Fibroblast of pulmonary artery (primary cell): ENCODE measurements at regions not wholly inside any gene's neighbourhood (a gene's known extent, or its start where the extent isn't known, plus 50 kb on each side); places are given as distances from the start of the nearest gene placed in this dataset.

ENCODE experiments used
- DNase-seq: peaks from one replicate; pipeline ENCODE4 v3.0.0-alpha.2; 2010; ENCODE audit warnings: low read depth
- H3K4me3 ChIP-seq: replicated peaks from 2 replicates; pipeline ENCODE4 v1.5.1; 2011; ENCODE audit warnings: low read depth, mild to moderate bottlenecking, control low read depth, low read length, moderate library complexity
- TF ChIP-seq, protein P1 (sequence below): IDR thresholded peaks from 2 replicates; pipeline ENCODE4 v1.5.1; 2011; ENCODE audit warnings: mild to moderate bottlenecking, control low read depth, low read length, inconsistent platforms; ENCODE audit errors: missing control alignments

DNA sequence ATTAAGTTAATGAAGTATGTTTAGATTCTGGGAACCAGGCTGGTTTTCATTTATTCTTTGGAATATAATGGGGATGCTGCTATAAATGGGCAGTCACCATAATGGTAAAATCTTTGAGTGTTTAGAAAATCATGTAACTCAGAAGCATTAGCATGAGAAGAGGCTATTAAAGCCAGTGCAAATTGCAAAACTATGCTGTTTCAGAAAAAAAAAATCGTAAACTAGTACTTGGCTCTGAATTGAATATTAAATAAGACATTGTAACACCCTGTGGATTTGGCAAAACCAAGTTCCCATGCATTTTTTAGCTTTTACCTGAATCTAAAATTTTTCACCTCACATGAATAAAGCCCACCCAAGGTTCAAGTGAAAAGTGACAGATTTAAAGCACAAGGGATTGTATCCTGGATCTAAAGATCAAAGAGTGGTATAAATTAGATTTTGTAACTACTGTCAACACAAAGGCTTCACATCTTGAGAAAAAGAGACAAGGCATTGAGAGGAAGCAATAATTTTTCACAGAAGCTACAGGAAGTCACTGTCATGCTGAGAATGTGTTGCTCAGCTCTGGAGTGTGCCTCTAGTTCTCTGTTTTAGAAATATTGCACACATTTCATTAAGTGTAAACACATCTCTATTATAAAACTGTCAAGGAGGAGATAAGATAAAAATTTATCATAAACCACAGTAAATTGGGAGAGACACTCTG is 142.2 kb downstream of the ABCA8 start:
- DNase-seq = peak; percentile 21
- H3K4me3 ChIP-seq = no peak overlapping the region
- TF ChIP-seq, protein P1, sequence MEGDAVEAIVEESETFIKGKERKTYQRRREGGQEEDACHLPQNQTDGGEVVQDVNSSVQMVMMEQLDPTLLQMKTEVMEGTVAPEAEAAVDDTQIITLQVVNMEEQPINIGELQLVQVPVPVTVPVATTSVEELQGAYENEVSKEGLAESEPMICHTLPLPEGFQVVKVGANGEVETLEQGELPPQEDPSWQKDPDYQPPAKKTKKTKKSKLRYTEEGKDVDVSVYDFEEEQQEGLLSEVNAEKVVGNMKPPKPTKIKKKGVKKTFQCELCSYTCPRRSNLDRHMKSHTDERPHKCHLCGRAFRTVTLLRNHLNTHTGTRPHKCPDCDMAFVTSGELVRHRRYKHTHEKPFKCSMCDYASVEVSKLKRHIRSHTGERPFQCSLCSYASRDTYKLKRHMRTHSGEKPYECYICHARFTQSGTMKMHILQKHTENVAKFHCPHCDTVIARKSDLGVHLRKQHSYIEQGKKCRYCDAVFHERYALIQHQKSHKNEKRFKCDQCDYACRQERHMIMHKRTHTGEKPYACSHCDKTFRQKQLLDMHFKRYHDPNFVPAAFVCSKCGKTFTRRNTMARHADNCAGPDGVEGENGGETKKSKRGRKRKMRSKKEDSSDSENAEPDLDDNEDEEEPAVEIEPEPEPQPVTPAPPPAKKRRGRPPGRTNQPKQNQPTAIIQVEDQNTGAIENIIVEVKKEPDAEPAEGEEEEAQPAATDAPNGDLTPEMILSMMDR = no peak

DNA sequence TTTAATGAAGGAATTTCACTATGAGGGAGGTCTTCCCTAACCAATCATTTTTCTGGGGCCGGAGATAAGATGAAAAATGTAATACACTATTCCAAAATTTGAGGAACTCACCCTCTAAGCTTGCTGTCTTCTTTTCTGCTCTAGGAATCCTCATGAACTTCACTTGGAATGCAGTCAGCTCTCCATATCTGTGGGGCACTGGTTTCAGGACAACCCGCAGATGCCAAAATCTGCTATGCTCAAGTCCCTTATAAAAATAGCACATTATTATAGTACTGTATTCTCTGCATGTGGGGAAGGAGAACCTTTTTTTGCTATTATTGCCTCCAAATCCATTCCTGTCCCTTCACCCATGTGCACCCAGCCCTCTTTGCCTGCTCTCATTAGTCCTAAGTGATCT is 146.0 kb downstream of the ABCA8 start:
- no peak overlapping the region for H3K4me3 ChIP-seq
- TF ChIP-seq, protein P1 = no peak
- no peak for DNase-seq

DNA sequence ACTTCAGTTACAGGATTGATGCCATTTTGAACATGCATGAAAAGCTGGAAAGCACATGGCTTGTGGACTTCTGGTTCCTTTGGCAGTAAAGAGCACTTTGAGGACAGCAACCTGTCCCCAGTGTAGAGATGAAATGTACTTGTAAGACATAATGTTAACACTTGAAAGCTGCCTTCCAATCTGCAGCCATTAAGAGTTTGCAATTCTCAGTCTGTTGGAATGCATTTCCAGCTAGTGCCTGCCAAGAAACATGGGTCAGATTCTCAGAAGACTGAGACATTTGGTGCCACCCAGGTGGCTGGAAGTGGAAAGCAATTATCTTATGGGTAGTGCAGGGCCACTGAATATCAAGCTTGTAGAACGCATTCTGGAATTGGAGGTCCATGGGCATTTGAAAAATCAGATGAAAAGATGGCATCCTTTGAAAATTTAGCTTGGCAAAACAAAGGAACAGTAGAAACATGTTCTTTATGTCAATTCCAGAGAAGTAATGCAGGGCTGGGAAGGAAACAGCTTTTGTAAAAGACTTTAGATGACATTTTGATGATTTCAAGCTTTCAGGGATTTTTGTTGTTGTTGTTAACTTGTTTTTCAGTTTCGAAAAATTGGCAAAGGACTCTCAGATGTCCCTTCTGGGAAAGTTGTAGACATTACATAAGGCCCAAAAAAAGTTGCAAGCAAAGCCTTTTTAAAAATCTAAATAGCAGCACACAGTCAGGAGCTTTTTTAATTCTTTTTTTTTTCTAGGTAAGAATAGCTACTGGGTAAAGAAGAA is 147.0 kb downstream of the ABCA8 start:
- no peak overlapping the region for H3K4me3 ChIP-seq
- TF ChIP-seq, protein P1 = no peak
- DNase-seq = no peak

DNA sequence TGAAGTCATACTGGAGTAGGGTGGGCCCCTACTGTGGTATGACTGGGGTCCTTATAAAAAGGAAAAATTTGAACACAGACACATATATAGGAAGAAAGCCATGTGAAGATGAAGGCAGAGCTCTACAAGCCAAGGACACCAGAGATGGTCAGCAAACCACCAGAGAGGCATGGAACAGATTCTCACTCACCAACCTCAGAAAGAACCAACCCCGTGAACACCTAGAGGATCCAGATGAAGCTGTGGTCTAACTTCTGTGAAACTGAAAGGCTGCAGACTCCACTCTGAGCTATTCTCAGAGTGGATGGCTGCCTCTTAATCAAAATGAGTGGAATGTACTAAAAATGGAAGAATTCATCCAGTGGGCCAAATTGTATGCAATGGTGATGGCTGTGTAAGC is 149.6 kb downstream of the ABCA8 start:
- no peak for DNase-seq
- TF ChIP-seq, protein P1 = no peak
- H3K4me3 ChIP-seq = no peak overlapping the region

DNA sequence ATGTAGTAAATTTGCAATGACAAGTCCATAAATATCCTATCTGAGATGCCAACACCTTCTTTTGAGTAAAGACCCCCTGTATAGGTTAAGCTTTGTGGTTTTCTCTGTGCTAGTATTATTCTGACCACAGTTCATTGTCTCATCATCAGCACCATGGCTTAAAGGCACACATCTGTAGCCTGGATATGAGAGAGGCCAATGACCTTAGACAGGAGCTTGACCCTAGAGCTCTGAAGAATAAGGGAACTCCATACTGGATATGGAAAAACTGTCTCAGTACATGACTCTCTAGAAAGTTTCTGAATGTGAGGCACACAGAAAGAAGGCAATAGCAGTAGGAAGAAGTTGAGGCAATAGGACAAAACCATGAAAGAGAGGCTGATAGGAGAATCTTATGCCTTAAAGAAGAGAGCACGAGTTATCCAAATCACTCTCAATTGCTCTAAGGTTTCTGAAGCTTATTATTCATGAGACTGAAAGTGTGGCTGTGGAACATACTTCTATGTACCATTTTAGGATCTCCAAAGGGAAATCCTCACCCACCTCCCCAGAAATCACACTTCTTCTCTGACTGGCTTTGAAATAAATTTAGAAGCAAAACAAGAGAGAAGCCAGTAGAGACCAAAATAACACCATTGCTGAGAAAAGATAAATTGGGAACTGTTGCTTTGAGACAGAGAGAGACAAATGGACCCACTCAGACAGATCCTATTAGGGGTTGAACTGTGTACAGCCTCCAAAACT is 150.2 kb downstream of the ABCA8 start:
- DNase-seq = no peak
- no peak overlapping the region for H3K4me3 ChIP-seq
- TF ChIP-seq, protein P1 = no peak

DNA sequence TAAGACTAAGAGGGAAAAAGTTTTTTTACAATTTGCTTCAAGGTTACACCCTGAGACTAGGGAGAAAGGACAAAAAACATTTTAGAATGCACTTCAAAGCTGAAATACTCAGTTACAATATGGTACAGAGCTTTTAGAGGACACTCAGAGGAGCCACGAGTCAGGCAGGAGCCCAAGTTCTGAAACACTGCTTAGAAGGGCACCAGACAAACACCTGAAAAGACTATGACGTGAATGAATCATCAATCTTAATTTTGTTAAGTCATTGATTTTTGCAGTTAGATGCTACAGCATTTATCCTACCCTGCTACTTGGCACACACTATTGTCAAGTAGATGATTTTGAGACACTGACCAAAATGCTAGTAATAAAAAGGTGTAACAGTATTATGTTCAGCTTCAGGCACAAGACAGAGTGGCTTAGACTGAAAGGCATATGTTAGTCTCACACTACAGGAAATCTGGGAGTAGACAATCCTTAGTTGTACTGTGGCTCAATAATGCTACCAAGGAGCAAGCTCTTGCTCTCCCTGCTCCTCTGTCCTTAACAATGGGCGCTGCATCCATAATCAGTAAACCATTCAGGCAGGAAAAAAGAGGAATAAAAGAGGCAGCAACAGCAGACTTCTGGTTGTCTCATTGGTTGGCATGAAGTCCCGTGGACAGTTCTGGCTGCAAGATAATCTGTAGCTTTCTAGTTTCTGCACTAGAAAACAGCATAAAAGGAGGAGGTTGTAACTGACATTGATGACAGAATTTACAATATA is 151.8 kb downstream of the ABCA8 start:
- TF ChIP-seq, protein P1 = no peak
- no peak overlapping the region for H3K4me3 ChIP-seq
- no peak for DNase-seq
